Astrocyte of the cerebellum (primary cell): ENCODE measurements at regions not wholly inside any gene's neighbourhood (a gene's known extent, or its start where the extent isn't known, plus 50 kb on each side); places are given as distances from the start of the nearest gene placed in this dataset.

Experiments used
- DNase-seq: peaks from one replicate; pipeline ENCODE4 v3.0.0-alpha.2; 2011; ENCODE audit warnings: low read depth
- H3K4me3 ChIP-seq: 2 replicates; pipeline ENCODE4 v1.5.1; 2011; ENCODE audit warnings: mild to moderate bottlenecking, low read depth, low read length, moderate library complexity
- CTCF ChIP-seq: IDR thresholded peaks from 2 replicates; pipeline ENCODE4 v1.5.1; 2012; ENCODE audit warnings: low read length, low read depth, moderate library complexity, mild to moderate bottlenecking; ENCODE audit errors: missing control alignments
- in situ Hi-C: cut with HindIII; loops from 2 replicates; pipeline ENCODE4 v1.10.0; 2017; ENCODE audit warnings: low sequenced_read_pairs

- no peak for TF ChIP-seq CTCF
- no peak overlapping the region for H3K4me3 ChIP-seq
- DNase-seq = no peak
- in situ Hi-C loops = no loop called here
Observed at GRCh38 chr3:23076437-23076836, 126.7 kb upstream of the UBE2E2 start.

- H3K4me3 ChIP-seq = no peak overlapping the region
- no peak for TF ChIP-seq CTCF
- in situ Hi-C loops = no loop called here
- DNase-seq = no peak
Observed at GRCh38 chr3:23077126-23077525, 126.0 kb upstream of the UBE2E2 start.

- DNase-seq = no peak
- in situ Hi-C loops = no loop called here
- no peak overlapping the region for H3K4me3 ChIP-seq
- no peak for TF ChIP-seq CTCF
Observed at GRCh38 chr3:23078735-23079134, 124.4 kb upstream of the UBE2E2 start.

GRCh38 chr3:23079976-23080375 lies 123.2 kb upstream of the UBE2E2 start:
- no peak for DNase-seq
- no peak for TF ChIP-seq CTCF
- H3K4me3 ChIP-seq = no peak overlapping the region
- in situ Hi-C loops = no loop called here

GRCh38 chr3:23083701-23084100 lies 119.4 kb upstream of the UBE2E2 start:
- no peak overlapping the region for H3K4me3 ChIP-seq
- TF ChIP-seq CTCF = no peak
- in situ Hi-C loops = no loop called here
- no peak for DNase-seq

- TF ChIP-seq CTCF = no peak
- no peak for DNase-seq
- in situ Hi-C loops = no loop called here
Observed at GRCh38 chr3:23084367-23084766, 118.8 kb upstream of the UBE2E2 start.

GRCh38 chr3:23085261-23085660 lies 117.9 kb upstream of the UBE2E2 start:
- in situ Hi-C loops = no loop called here
- DNase-seq = peak; percentile 35
- no peak for TF ChIP-seq CTCF
- no peak overlapping the region for H3K4me3 ChIP-seq

More at GRCh38 chr3:23084367-23084766, 118.8 kb upstream of the UBE2E2 start:
- H3K4me3 ChIP-seq = no peak overlapping the region
